Liver (tissue), 8 donors: ENCODE measurements at regions not wholly inside any gene's neighbourhood (a gene's known extent, or its start where the extent isn't known, plus 50 kb on each side); places are given as distances from the start of the nearest gene placed in this dataset.

Experiments
- DNase-seq: peaks from one replicate; pipeline ENCODE4 v3.0.0-alpha.2; 2017; ENCODE audit warnings: low spot score
- H3K27ac ChIP-seq, 2 donors: one replicate each; pipeline ENCODE4 v1.7.0; 2013; ENCODE audit warnings: inconsistent platforms in 2 of 2, low read length in 2 of 2, control low read depth in 1 of 2, low read depth in 1 of 2, mild to moderate bottlenecking in 1 of 2
- H3K27me3 ChIP-seq, 4 donors: one replicate each; pipeline versions ENCODE4 v1.6.1 to v1.7.0; 2013; ENCODE audit warnings: low read length in 3 of 4, inconsistent platforms in 1 of 4, mild to moderate bottlenecking in 1 of 4, moderate library complexity in 1 of 4; ENCODE audit not compliant: control insufficient read depth in 4 of 4, insufficient read depth in 4 of 4
- H3K36me3 ChIP-seq, 4 donors: one replicate each; pipeline versions ENCODE4 v1.6.1 to v1.7.0; 2013; ENCODE audit warnings: low read length in 3 of 4, mild to moderate bottlenecking in 3 of 4, low read depth in 1 of 4, moderate library complexity in 1 of 4; ENCODE audit not compliant: control insufficient read depth in 4 of 4, insufficient read depth in 3 of 4
- H3K4me1 ChIP-seq, 4 donors: one replicate each; pipeline versions ENCODE4 v1.6.1 to v1.7.0; 2013; ENCODE audit warnings: low read length in 3 of 4, mild to moderate bottlenecking in 3 of 4, moderate library complexity in 1 of 4; ENCODE audit not compliant: control insufficient read depth in 4 of 4, insufficient read depth in 4 of 4
- H3K4me3 ChIP-seq, 3 donors: one replicate each; pipeline versions ENCODE4 v1.6.1 to v1.7.0; 2013; ENCODE audit warnings: low read length in 3 of 3, control low read depth in 1 of 3, low read depth in 1 of 3, mild to moderate bottlenecking in 1 of 3
- H3K9ac ChIP-seq, 2 donors: one replicate each; pipeline ENCODE4 v1.7.0; 2013; ENCODE audit warnings: low read length in 2 of 2, mild to moderate bottlenecking in 2 of 2, moderate library complexity in 2 of 2, control low read depth in 1 of 2, low read depth in 1 of 2
- H3K9me3 ChIP-seq, 4 donors: one replicate each; pipeline versions ENCODE4 v1.6.1 to v1.7.0; 2013; ENCODE audit warnings: low read length in 3 of 4; ENCODE audit not compliant: control insufficient read depth in 4 of 4
- CTCF ChIP-seq: fragments of 150-350 bp; IDR thresholded peaks from 2 replicates; pipeline ENCODE4 v1.5.1; 2017; ENCODE audit warnings: improper control_type of control experiment, low read depth, low read length; ENCODE audit not compliant: missing input control
- EGR1 ChIP-seq, 2 donors: IDR thresholded peaks; 2 replicates each; pipeline ENCODE4 v1.6.1; 2016 to 2018; ENCODE audit warnings: antibody characterized with exemption in 2 of 2, low read depth in 2 of 2
- FOXA1 ChIP-seq: IDR thresholded peaks from 2 replicates; pipeline ENCODE4 v1.6.1; 2016; ENCODE audit warnings: antibody characterized with exemption
- FOXA2 ChIP-seq: IDR thresholded peaks from 2 replicates; pipeline ENCODE4 v1.6.1; 2016; ENCODE audit warnings: antibody characterized with exemption
- HNF4A ChIP-seq, 2 donors: conservative IDR thresholded peaks; 2 replicates each; pipeline ENCODE4 v1.6.1; 2016; ENCODE audit warnings: antibody characterized with exemption in 2 of 2, mild to moderate bottlenecking in 2 of 2
- HNF4G ChIP-seq: IDR thresholded peaks from 2 replicates; pipeline ENCODE4 v1.6.1; 2016; ENCODE audit warnings: antibody characterized with exemption
- JUND ChIP-seq, 2 donors: IDR thresholded peaks; 2 replicates each; pipeline ENCODE4 v1.6.1; 2016; ENCODE audit warnings: antibody characterized with exemption in 2 of 2
- MAX ChIP-seq: IDR thresholded peaks from 2 replicates; pipeline ENCODE4 v1.6.1; 2016; ENCODE audit warnings: antibody characterized with exemption
- NR2F2 ChIP-seq: IDR thresholded peaks from 2 replicates; pipeline ENCODE4 v1.6.1; 2016; ENCODE audit warnings: antibody characterized with exemption
- RAD21 ChIP-seq, 2 donors: IDR thresholded peaks; 2 replicates each; pipeline ENCODE4 v1.6.1; 2016; ENCODE audit warnings: antibody characterized with exemption in 2 of 2, mild to moderate bottlenecking in 2 of 2
- REST ChIP-seq: IDR thresholded peaks from 2 replicates; pipeline ENCODE4 v1.6.1; 2016; ENCODE audit warnings: antibody characterized with exemption, mild to moderate bottlenecking
- RXRA ChIP-seq, 2 donors: IDR thresholded peaks; 2 replicates each; pipeline ENCODE4 v1.6.1; 2017 to 2018; ENCODE audit warnings: antibody characterized with exemption in 2 of 2, mild to moderate bottlenecking in 1 of 2
- SP1 ChIP-seq: IDR thresholded peaks from 2 replicates; pipeline ENCODE4 v1.6.1; 2018; ENCODE audit warnings: antibody characterized with exemption, mild to moderate bottlenecking
- TAF1 ChIP-seq: conservative IDR thresholded peaks from 2 replicates; pipeline ENCODE4 v1.6.1; 2016; ENCODE audit warnings: antibody characterized with exemption, mild to moderate bottlenecking
- YY1 ChIP-seq: IDR thresholded peaks from 2 replicates; pipeline ENCODE4 v1.6.1; 2016; ENCODE audit warnings: antibody characterized with exemption, mild to moderate bottlenecking
- WGBS: extraction: QIAGEN DNeasy Blood & Tissue Kit; methylation state at CpG from one replicate; pipeline ENCODE4 v1.1.7; 2013; 5-methylcytosine and 5-hydroxymethylcytosine counted together
- TF ChIP-seq, protein P1 (sequence below): IDR thresholded peaks from 2 replicates; pipeline ENCODE4 v1.6.1; 2016; ENCODE audit warnings: antibody characterized with exemption
- donor health status: healthy.
- donor health status: healthy.
- donor health status: healthy.
- donor health status: healthy.
- donor health status: healthy.

DNA sequence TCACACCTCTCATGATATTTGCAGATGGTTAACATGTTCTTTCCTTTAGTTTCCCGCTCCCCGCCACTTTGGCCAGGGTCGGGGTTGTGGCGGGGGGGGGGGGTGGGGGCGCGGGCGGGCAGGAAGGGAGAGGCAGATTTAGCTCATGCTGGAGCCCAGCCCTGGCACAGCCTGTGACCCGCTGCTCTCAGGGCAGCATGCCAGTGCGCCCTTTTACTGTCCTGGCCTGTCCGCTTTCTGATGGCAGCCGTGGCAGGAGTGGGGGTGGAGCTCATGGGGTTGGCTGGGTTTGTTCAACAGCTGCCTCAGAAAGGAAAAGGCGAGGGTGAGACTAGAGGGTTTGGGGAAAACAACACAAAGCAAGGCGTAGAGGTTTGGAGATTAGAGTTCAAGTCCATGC is 56.1 kb downstream of the TNP1 start:
- WGBS, result 59% methylated on average over 13 of the region's 13 CpGs

GRCh38 chr2:216802516-216803215 is 57.2 kb downstream of the TNP1 start:
- no peak overlapping the region for H3K4me3 ChIP-seq
- no peaks in the 10 kb centered on the region for H3K36me3 ChIP-seq
- TF ChIP-seq FOXA1, result no peak
- TF ChIP-seq CTCF, result no peak
- TF ChIP-seq HNF4G, result no peak
- no peak for TF ChIP-seq TAF1
- no peak for TF ChIP-seq RAD21 (IDR thresholded peaks at IDR 0.05)
- TF ChIP-seq EGR1 (IDR thresholded peaks at IDR 0.05; ENCODE audit: low read depth in 2 of 2), result no peak
- TF ChIP-seq HNF4A (conservative IDR thresholded peaks at IDR 0.05), result no peak
- TF ChIP-seq REST, result no peak
- TF ChIP-seq SP1, result no peak
- TF ChIP-seq JUND (IDR thresholded peaks at IDR 0.05), result no peak
- TF ChIP-seq NR2F2, result no peak
- TF ChIP-seq FOXA2, result no peak
- TF ChIP-seq, protein P1, sequence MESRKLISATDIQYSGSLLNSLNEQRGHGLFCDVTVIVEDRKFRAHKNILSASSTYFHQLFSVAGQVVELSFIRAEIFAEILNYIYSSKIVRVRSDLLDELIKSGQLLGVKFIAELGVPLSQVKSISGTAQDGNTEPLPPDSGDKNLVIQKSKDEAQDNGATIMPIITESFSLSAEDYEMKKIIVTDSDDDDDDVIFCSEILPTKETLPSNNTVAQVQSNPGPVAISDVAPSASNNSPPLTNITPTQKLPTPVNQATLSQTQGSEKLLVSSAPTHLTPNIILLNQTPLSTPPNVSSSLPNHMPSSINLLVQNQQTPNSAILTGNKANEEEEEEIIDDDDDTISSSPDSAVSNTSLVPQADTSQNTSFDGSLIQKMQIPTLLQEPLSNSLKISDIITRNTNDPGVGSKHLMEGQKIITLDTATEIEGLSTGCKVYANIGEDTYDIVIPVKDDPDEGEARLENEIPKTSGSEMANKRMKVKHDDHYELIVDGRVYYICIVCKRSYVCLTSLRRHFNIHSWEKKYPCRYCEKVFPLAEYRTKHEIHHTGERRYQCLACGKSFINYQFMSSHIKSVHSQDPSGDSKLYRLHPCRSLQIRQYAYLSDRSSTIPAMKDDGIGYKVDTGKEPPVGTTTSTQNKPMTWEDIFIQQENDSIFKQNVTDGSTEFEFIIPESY, result no peak
- H3K9ac ChIP-seq, result no peak overlapping the region
- H3K27me3 ChIP-seq, result no peaks in the 10 kb centered on the region
- no peak for DNase-seq
- H3K9me3 ChIP-seq, result no peaks in the 10 kb centered on the region
- no peak overlapping the region for H3K27ac ChIP-seq
- 93% methylated on average over 10 of the region's 10 CpGs for WGBS
- H3K4me1 ChIP-seq, result peaks cover 0 to 3% (median 2%) of the 10 kb centered on the region in 4 donors

More for the DNA sequence above, 56.1 kb downstream of the TNP1 start:
- no peak overlapping the region for H3K9ac ChIP-seq
- H3K9me3 ChIP-seq, result no peaks in the 10 kb centered on the region
- H3K27ac ChIP-seq, result no peak overlapping the region
- no peaks in the 10 kb centered on the region for H3K36me3 ChIP-seq
- peaks cover 0 to 3% (median 2%) of the 10 kb centered on the region in 4 donors for H3K4me1 ChIP-seq
- no peak for DNase-seq
- TF ChIP-seq MAX, result no peak
- TF ChIP-seq YY1, result no peak
- peak in 1 of 2 donors; percentile 37 for TF ChIP-seq RXRA (IDR thresholded peaks at IDR 0.05)
- no peaks in the 10 kb centered on the region for H3K27me3 ChIP-seq
- H3K4me3 ChIP-seq, result no peak overlapping the region
